ENCODE measurements at regions not wholly inside any gene's neighbourhood (a gene's known extent, or its start where the extent isn't known, plus 50 kb on each side); places are given as distances from the start of the nearest gene placed in this dataset.

DNA sequence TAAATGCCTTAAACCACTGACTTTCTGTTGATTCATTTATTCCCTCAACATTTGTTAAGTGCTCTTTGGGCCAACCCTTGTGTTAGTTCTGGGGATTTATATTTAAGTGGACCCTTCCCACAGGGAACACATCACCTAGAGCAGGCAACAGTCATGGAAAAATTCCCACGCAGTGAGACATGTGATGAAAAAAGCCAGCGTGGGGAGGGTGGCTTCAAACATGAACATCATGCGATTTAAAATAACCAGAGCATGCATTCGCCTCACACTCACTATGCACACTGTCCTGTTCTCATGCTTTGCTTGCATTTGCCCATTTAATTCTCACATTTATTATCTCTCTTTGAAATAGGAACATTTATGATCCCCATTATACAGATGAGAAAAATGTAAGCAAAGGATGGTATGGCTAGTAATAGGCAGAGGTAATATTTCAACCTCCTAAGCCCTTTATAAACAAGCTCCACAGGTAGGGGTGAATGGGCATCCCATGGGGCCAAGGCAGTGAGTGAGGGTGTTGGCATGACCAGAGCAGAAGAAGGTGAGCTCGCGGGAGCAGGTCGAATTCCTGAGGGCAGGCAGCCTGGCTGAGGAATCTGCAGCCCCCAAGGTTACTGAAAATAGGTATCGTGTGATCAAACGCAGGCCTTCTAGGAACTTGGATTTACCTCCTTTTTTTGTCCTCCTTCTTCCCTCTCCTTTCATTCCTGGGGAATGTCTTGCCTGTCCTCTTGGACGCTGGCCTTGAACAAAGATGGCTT is 297.8 kb downstream of the MYCN start:
- TF ChIP-seq CTCF (IDR thresholded peaks at IDR 0.05): no peak
- TF ChIP-seq POLR2AphosphoS5 (IDR thresholded peaks at IDR 0.05; ENCODE audit: insufficient read depth in 1 of 2, low read depth in 1 of 2): no peak
